CD8-positive, alpha-beta memory T cell (primary cell): ENCODE measurements at regions not wholly inside any gene's neighbourhood (a gene's known extent, or its start where the extent isn't known, plus 50 kb on each side); places are given as distances from the start of the nearest gene placed in this dataset.

ENCODE experiments used
- CTCF ChIA-PET: fragments of 350-600 bp; sonication (Branson Sonifier 250); formaldehyde crosslinking; loops from one replicate; lab custom pipeline; 2021; ENCODE audit warnings: antibody characterized with exemption; lab: Charles Lee
- POLR2A ChIA-PET: fragments of 350-600 bp; sonication (Branson Sonifier 250); formaldehyde crosslinking; loops from one replicate; lab custom pipeline; 2021; ENCODE audit warnings: antibody characterized with exemption; lab: Charles Lee
- DNase-seq, 5 donors: peaks; one replicate each; pipeline versions ENCODE4 v3.0.0 to v3.0.0-alpha.2; 2020 to 2022; ENCODE audit warnings: mixed read lengths in 1 of 5
- H3K27ac ChIP-seq: one replicate; pipeline ENCODE4 v1.7.0; 2013; ENCODE audit warnings: low read depth, mild to moderate bottlenecking, low read length, moderate library complexity
- H3K27me3 ChIP-seq: 2 replicates; pipeline ENCODE4 v1.7.0; 2013; ENCODE audit warnings: low read length, mild to moderate bottlenecking; ENCODE audit not compliant: insufficient read depth, poor library complexity, severe bottlenecking
- H3K36me3 ChIP-seq: 2 replicates; pipeline ENCODE4 v1.7.0; 2013; ENCODE audit warnings: mild to moderate bottlenecking, low read length, moderate library complexity; ENCODE audit not compliant: insufficient read depth
- H3K4me1 ChIP-seq: 2 replicates; pipeline ENCODE4 v1.7.0; 2013; ENCODE audit warnings: mild to moderate bottlenecking, low read length, moderate library complexity; ENCODE audit not compliant: insufficient read depth
- H3K4me3 ChIP-seq: 2 replicates; pipeline ENCODE4 v1.7.0; 2013; ENCODE audit warnings: mild to moderate bottlenecking, low read length
- H3K9me3 ChIP-seq: 2 replicates; pipeline ENCODE4 v1.7.0; 2013; ENCODE audit warnings: mild to moderate bottlenecking, low read length
- H3K27ac Mint-ChIP-seq, 8 donors: one replicate each; pipeline ENCODE4 v1.8.0; 2020 to 2021; ENCODE audit warnings: mixed read lengths in 8 of 8, mild to moderate bottlenecking in 6 of 8, inconsistent platforms in 3 of 8, moderate library complexity in 3 of 8
- H3K27me3 Mint-ChIP-seq, 2 donors: one replicate each; pipeline ENCODE4 v1.8.0; 2020 to 2021; ENCODE audit warnings: mixed read lengths in 2 of 2, mild to moderate bottlenecking in 1 of 2, moderate library complexity in 1 of 2
- H3K36me3 Mint-ChIP-seq, 3 donors: one replicate each; pipeline ENCODE4 v1.8.0; 2020 to 2021; ENCODE audit warnings: mixed read lengths in 3 of 3, inconsistent platforms in 1 of 3, mild to moderate bottlenecking in 1 of 3
- H3K4me1 Mint-ChIP-seq, 3 donors: one replicate each; pipeline ENCODE4 v1.8.0; 2020 to 2021; ENCODE audit warnings: mixed read lengths in 3 of 3, inconsistent platforms in 1 of 3, mild to moderate bottlenecking in 1 of 3
- H3K4me3 Mint-ChIP-seq, 7 donors: one replicate each; pipeline ENCODE4 v1.8.0; 2020 to 2021; ENCODE audit warnings: mixed read lengths in 7 of 7, mild to moderate bottlenecking in 6 of 7, moderate library complexity in 4 of 7, inconsistent platforms in 2 of 7
- H3K9me3 Mint-ChIP-seq, 5 donors: one replicate each; pipeline ENCODE4 v1.8.0; 2020 to 2022; ENCODE audit warnings: mixed read lengths in 5 of 5, mild to moderate bottlenecking in 3 of 5, moderate library complexity in 2 of 5, inconsistent platforms in 1 of 5

DNA sequence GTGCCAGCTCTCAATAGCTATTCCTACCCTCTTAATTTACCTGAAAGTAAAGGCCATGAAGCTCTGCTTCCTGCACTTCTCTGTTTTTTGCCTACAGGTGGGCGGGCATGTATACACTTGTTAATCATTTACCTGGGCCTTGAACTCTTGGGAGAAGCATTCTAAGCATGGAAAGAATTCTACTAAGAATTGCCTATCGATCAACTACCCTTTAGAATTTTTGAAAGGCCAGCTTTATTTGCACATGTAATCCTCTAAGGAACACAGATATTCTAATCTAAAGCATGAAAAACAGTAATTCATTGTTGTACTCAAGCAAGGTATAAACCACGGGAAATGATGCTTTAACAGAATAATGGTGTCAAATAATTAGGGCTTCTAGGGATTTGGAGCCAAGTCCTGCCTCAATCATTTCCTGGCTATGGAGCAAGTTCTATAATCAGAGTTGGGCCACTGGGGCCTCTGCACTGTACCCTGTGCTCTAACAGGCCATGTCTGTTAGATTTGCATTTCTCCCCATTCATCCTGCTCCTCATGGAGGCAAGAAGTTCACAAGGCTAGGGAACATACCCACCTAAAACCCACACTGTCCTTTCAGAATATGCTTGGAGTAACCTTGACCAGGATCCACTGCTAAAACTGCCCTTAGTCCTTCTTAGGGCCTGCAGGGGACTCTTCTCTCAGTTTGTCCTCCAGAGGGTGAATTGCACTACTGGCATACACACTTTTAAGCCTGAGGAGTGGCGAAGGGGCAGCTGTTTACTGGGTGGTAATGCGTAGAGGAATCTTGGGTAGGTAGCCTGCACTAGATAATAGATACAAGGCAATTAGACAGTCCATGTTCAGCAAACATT is 276.4 kb upstream of the JAG1 start:
- Histone ChIP-seq H3K4me1 (no peaks in the 10 kb centered on the region), H3K36me3 (no peaks in the 10 kb centered on the region), H3K9me3 (no peaks in the 10 kb centered on the region), H3K27ac (no peak overlapping the region), H3K4me3 (no peak overlapping the region), H3K27me3 (no peaks in the 10 kb centered on the region)
- peaks cover 0 to 4% (median 0%) of the 10 kb centered on the region in 5 donors for H3K9me3 Mint-ChIP-seq
- no peaks in the 10 kb centered on the region for H3K36me3 Mint-ChIP-seq
- DNase-seq: no peak
- no peaks in the 10 kb centered on the region for H3K4me1 Mint-ChIP-seq
- H3K27me3 Mint-ChIP-seq: no peaks in the 10 kb centered on the region
- no peak overlapping the region for H3K27ac Mint-ChIP-seq
- POLR2A ChIA-PET: no interaction called here
- no peak overlapping the region for H3K4me3 Mint-ChIP-seq
- CTCF ChIA-PET: no interaction called here

DNA sequence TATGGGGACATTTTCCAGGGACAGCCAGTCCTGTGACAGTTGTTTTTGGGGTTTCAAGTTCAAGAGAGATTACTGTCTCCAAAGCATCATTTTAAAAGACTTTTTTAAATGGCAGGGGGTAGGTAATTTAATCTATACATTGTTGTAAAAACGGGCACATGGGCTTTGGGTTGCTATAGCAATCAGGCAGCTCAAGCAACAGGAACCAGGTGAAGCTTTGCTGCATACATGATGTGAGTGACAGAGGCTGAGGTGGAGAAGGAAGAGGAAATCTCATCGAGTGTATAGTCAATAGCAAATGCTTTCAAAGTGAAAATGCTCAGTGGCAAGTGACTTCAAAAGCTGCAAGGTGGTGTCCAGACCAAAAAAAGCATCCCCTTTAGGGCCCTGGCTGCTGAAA is 277.4 kb upstream of the JAG1 start:
- Histone ChIP-seq H3K4me3 (no peak overlapping the region), H3K27ac (no peak overlapping the region), H3K36me3 (no peaks in the 10 kb centered on the region), H3K4me1 (no peaks in the 10 kb centered on the region), H3K9me3 (no peaks in the 10 kb centered on the region), H3K27me3 (no peaks in the 10 kb centered on the region)
- H3K27ac Mint-ChIP-seq: no peak overlapping the region
- ChIA-PET CTCF (no interaction called here), POLR2A (no interaction called here)
- H3K36me3 Mint-ChIP-seq: no peaks in the 10 kb centered on the region
- peaks cover 0 to 4% (median 0%) of the 10 kb centered on the region in 5 donors for H3K9me3 Mint-ChIP-seq
- H3K4me1 Mint-ChIP-seq: no peaks in the 10 kb centered on the region
- no peak for DNase-seq
- H3K4me3 Mint-ChIP-seq: no peak overlapping the region
- no peaks in the 10 kb centered on the region for H3K27me3 Mint-ChIP-seq

DNA sequence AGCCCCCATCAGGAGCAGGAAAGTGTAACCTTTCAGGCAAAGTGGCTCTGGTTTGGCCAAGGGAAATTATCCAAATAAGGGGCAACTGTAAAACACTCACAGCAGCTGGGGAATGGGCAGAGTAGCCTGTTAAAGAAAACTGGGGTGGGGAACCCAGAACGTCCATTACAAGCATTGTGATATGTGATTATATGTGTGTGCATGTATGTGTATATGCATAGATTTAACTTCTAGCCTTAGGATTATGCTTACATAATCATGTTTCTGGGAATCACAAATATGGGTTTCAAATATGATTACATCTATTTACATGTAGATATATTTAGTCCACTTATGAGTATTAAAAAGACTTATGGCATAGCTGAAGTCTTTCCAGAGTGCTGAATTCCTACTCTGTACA is 278.1 kb upstream of the JAG1 start:
- no peak overlapping the region for H3K27ac Mint-ChIP-seq
- POLR2A ChIA-PET: no interaction called here
- no peaks in the 10 kb centered on the region for H3K9me3 ChIP-seq
- no peaks in the 10 kb centered on the region for H3K36me3 Mint-ChIP-seq
- no peak for DNase-seq
- no peak overlapping the region for H3K4me3 ChIP-seq
- H3K4me3 Mint-ChIP-seq: no peak overlapping the region
- H3K27ac ChIP-seq: no peak overlapping the region
- CTCF ChIA-PET: no interaction called here
- peaks cover 0 to 4% (median 0%) of the 10 kb centered on the region in 5 donors for H3K9me3 Mint-ChIP-seq
- no peaks in the 10 kb centered on the region for H3K36me3 ChIP-seq
- H3K27me3 ChIP-seq: no peaks in the 10 kb centered on the region
- no peaks in the 10 kb centered on the region for H3K4me1 ChIP-seq
- no peaks in the 10 kb centered on the region for H3K4me1 Mint-ChIP-seq
- no peaks in the 10 kb centered on the region for H3K27me3 Mint-ChIP-seq

DNA sequence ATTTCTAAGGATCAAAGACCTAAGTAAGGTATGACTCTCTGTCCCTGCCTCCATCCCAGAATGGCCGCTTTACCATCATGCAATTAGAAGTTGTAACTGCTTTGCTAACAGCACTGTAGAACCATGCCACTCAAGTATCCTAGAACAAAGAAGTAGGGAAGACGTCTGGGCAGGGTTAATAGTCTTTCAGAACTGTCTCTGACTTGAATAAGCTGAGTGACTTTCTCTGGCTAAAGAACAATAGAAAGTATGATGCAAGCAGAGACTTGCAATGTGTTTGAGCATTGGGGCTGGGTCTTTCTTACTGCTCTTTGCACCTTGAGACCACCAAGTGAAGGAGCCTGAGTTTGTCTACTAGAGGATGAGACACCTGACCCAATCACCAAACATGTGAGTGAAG is 279.6 kb upstream of the JAG1 start:
- no peak for DNase-seq
- H3K36me3 Mint-ChIP-seq: no peaks in the 10 kb centered on the region
- H3K27ac Mint-ChIP-seq: no peak overlapping the region
- ChIA-PET CTCF (no interaction called here), POLR2A (no interaction called here)
- no peak overlapping the region for H3K4me3 ChIP-seq
- no peak overlapping the region for H3K4me3 Mint-ChIP-seq
- no peaks in the 10 kb centered on the region for H3K9me3 ChIP-seq
- H3K27me3 ChIP-seq: no peaks in the 10 kb centered on the region
- no peaks in the 10 kb centered on the region for H3K4me1 ChIP-seq
- no peak overlapping the region for H3K27ac ChIP-seq
- H3K27me3 Mint-ChIP-seq: peaks cover 0 to 1% of the 10 kb centered on the region in 2 donors
- no peaks in the 10 kb centered on the region for H3K4me1 Mint-ChIP-seq
- H3K36me3 ChIP-seq: no peaks in the 10 kb centered on the region
- peaks cover 0 to 4% (median 0%) of the 10 kb centered on the region in 5 donors for H3K9me3 Mint-ChIP-seq

DNA sequence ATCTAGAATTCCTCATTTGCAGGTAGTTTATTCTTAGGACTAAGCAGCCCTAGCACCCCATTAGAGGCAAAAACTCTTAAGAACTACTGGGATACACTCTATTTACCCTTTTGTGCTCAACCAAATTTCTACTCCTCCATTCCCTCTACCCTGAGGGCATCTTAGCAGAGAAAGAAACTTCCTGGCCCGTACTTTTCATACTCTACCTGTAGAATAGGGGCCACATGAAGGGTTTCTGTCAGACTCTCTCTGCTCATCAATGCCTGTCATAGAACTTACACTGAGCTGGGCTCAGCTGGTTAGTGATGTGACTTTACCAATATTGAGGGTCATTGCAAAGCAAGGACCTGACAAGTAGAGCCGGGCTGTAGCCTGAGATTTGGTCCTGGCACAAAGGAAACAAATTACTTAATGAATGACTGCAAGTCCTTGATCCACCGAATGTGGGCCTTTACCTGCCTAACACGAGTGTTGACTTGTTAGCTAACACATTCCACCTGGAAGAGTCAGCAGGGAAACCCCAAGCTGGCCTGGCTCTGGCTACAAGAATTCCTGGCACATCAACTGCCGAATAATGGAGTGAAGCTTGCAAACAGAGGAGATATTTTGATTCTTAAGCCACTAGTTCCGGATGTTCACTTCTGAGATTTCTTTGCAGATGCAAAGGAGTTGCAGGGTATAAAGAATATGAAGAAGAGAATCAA is 280.5 kb upstream of the JAG1 start:
- no peaks in the 10 kb centered on the region for H3K4me1 ChIP-seq
- Mint-ChIP-seq H3K36me3 (no peaks in the 10 kb centered on the region), H3K9me3 (peaks cover 0 to 4% (median 0%) of the 10 kb centered on the region in 5 donors), H3K4me1 (no peaks in the 10 kb centered on the region), H3K4me3 (no peak overlapping the region), H3K27me3 (peaks cover 0 to 1% of the 10 kb centered on the region in 2 donors), H3K27ac (no peak overlapping the region)
- ChIA-PET CTCF (no interaction called here), POLR2A (no interaction called here)
- no peaks in the 10 kb centered on the region for H3K36me3 ChIP-seq
- no peak for DNase-seq
- no peak overlapping the region for H3K27ac ChIP-seq
- H3K9me3 ChIP-seq: no peaks in the 10 kb centered on the region
- H3K4me3 ChIP-seq: no peak overlapping the region
- no peaks in the 10 kb centered on the region for H3K27me3 ChIP-seq

DNA sequence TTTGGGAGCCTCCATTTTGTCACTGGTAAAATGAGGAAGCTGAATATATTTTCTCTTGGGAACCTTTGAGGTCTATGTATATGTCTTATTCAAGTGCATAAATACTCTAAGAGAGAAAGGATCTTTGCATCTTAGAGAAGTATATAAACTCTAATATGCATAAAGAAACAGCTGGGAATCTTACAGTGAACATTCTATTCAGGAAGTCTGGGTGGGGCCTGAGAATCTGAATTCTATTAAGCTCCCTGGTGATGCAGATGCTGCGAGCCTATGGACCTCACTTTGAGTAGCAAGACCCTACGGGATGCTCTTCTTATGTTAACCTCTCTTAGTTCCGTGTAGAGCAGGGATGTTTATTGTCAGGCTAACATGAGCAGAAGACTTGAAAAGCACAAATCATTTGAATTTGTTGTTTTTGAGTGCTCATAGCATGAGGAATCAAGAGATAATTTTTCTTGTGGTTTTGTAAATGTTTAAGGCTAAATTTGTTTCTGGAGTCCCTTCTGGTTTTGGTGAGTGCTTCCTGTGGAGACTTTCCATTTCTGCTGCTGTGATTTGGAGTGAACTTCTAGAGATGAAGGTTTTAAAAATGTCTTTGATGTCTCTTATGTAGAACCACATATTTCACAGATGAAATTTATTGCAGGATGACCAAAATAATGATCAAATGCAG is 281.2 kb upstream of the JAG1 start:
- Mint-ChIP-seq H3K4me1 (no peaks in the 10 kb centered on the region), H3K4me3 (no peak overlapping the region), H3K27ac (no peak overlapping the region), H3K27me3 (peaks cover 0 to 1% of the 10 kb centered on the region in 2 donors), H3K9me3 (peaks cover 0 to 4% (median 0%) of the 10 kb centered on the region in 5 donors), H3K36me3 (no peaks in the 10 kb centered on the region)
- Histone ChIP-seq H3K4me1 (no peaks in the 10 kb centered on the region), H3K9me3 (no peaks in the 10 kb centered on the region), H3K27ac (no peak overlapping the region), H3K27me3 (no peaks in the 10 kb centered on the region), H3K36me3 (no peaks in the 10 kb centered on the region), H3K4me3 (no peak overlapping the region)
- CTCF ChIA-PET: no interaction called here
- POLR2A ChIA-PET: no interaction called here
- DNase-seq: no peak

DNA sequence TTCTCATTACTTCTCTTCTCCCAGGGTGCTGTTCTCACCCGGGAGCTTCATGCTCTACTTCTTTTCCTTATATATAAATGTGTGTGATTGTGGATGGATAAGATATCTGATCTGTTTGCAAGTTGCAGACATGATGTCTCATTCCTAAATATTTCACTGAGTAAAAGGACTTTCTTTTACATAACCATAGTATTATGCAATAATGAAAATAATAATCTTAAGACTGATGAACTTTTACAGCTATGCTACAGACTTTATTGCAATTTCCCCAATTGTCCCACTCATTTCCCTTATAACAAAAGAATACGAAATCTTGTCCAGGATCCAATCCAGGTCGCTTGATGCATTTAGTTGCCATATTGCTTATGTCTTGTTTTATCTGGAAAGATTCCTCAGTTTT is 284.5 kb upstream of the JAG1 start:
- H3K36me3 ChIP-seq: no peaks in the 10 kb centered on the region
- Mint-ChIP-seq H3K4me1 (no peaks in the 10 kb centered on the region), H3K36me3 (no peaks in the 10 kb centered on the region), H3K27ac (no peak overlapping the region), H3K9me3 (peaks cover 0 to 6% (median 0%) of the 10 kb centered on the region in 5 donors), H3K4me3 (no peak overlapping the region), H3K27me3 (peaks cover 0 to 1% of the 10 kb centered on the region in 2 donors)
- H3K4me1 ChIP-seq: no peaks in the 10 kb centered on the region
- CTCF ChIA-PET: no interaction called here
- DNase-seq: no peak
- H3K27me3 ChIP-seq: no peaks in the 10 kb centered on the region
- no peak overlapping the region for H3K4me3 ChIP-seq
- H3K27ac ChIP-seq: no peak overlapping the region
- POLR2A ChIA-PET: no interaction called here
- no peaks in the 10 kb centered on the region for H3K9me3 ChIP-seq

DNA sequence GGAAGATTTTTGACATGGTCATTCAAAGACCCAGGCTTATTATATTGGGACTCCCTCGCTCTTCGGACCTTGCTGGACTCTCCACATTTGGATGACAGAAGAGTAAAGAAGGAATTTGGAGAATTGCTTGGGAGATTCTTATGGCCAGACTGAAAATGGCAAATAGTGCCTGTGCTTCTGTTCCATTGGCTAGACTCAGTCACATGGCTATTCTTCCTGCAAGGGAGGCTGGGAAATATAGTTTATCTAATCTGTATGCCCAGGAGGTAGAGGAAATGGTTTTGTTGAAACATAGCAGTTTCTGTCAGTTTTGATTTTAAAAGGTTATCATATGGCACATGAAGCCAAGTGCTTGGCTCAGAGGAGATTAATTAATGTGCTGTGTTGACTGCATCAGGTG is 286.6 kb upstream of the JAG1 start:
- POLR2A ChIA-PET: no interaction called here
- no peaks in the 10 kb centered on the region for H3K4me1 ChIP-seq
- no peaks in the 10 kb centered on the region for H3K36me3 Mint-ChIP-seq
- H3K9me3 ChIP-seq: no peaks in the 10 kb centered on the region
- H3K4me3 Mint-ChIP-seq: no peak overlapping the region
- H3K27ac Mint-ChIP-seq: no peak overlapping the region
- peaks cover 0 to 8% (median 0%) of the 10 kb centered on the region in 5 donors for H3K9me3 Mint-ChIP-seq
- H3K27me3 ChIP-seq: no peaks in the 10 kb centered on the region
- H3K27ac ChIP-seq: no peak overlapping the region
- CTCF ChIA-PET: no interaction called here
- no peak overlapping the region for H3K4me3 ChIP-seq
- no peaks in the 10 kb centered on the region for H3K4me1 Mint-ChIP-seq
- peaks cover 0 to 3% of the 10 kb centered on the region in 2 donors for H3K27me3 Mint-ChIP-seq
- DNase-seq: no peak
- no peaks in the 10 kb centered on the region for H3K36me3 ChIP-seq
